ENCODE measurements at regions not wholly inside any gene's neighbourhood (a gene's known extent, or its start where the extent isn't known, plus 50 kb on each side); places are given as distances from the start of the nearest gene placed in this dataset.

DNA sequence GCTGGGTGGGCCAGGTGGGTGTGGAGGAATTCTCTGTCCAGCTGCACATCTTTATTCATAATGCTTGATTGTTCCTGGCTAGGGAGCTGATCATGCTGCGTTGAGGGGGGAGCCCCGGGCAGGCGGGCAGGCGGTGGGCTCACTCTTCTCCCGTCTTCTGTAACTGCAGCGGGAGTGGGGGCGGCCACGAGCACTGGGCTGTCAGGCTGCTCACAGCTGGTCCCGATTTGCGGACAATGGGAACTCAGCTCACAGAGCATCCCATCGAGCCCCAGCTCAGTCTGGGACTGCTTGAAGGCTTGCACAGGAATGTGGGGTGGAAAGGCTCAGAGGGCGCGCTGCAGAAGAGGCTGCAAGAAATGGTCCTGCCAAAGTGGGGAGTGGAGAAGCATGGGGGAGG lies 63.8 kb downstream of the EFNB1 start:
- Histone ChIP-seq H3K36me3 (no peaks in the 10 kb centered on the region), H3K9ac (ENCODE audit: low read depth in 2 of 2, low read length in 2 of 2) (no peak overlapping the region), H3K9me3 (no peaks in the 10 kb centered on the region), H3K4me3 (no peak overlapping the region), H3K27ac (no peak overlapping the region), H3K4me1 (no peaks in the 10 kb centered on the region), H3K27me3 (no peaks in the 10 kb centered on the region)
- no peak for DNase-seq
- intact Hi-C loops (cut with DNase I), result no loop called here
- TF ChIP-seq, protein P1, sequence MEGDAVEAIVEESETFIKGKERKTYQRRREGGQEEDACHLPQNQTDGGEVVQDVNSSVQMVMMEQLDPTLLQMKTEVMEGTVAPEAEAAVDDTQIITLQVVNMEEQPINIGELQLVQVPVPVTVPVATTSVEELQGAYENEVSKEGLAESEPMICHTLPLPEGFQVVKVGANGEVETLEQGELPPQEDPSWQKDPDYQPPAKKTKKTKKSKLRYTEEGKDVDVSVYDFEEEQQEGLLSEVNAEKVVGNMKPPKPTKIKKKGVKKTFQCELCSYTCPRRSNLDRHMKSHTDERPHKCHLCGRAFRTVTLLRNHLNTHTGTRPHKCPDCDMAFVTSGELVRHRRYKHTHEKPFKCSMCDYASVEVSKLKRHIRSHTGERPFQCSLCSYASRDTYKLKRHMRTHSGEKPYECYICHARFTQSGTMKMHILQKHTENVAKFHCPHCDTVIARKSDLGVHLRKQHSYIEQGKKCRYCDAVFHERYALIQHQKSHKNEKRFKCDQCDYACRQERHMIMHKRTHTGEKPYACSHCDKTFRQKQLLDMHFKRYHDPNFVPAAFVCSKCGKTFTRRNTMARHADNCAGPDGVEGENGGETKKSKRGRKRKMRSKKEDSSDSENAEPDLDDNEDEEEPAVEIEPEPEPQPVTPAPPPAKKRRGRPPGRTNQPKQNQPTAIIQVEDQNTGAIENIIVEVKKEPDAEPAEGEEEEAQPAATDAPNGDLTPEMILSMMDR (IDR thresholded peaks at IDR 0.05), result no peak

DNA sequence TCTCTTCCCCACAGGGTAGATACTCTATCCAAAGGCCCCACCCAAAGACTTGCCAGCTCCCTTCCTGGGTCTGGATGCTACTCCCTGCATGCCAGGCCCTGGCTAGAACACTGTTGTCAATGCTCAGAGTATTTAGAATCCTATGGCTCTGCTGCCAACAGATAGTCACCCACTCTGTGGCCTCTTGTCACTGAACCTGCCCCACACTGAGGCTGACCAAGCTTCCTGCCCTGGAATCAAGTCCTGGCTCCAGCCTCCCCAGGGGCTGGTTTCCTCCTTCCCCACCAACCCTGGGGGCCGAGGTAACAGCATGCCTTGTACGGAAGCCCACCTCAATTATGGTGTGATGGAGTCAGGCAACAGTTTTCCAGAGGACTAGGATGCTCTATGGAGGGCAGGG lies 63.3 kb downstream of the EFNB1 start:
- Histone ChIP-seq H3K9ac (ENCODE audit: low read depth in 2 of 2, low read length in 2 of 2) (no peak overlapping the region), H3K36me3 (no peaks in the 10 kb centered on the region), H3K4me1 (no peaks in the 10 kb centered on the region), H3K4me3 (no peak overlapping the region), H3K9me3 (no peaks in the 10 kb centered on the region), H3K27ac (no peak overlapping the region), H3K27me3 (no peaks in the 10 kb centered on the region)
- intact Hi-C loops (cut with DNase I), result no loop called here
- DNase-seq, result no peak
- TF ChIP-seq, protein P1 (IDR thresholded peaks at IDR 0.05), result no peak

Measured in colonic mucosa (tissue), 4 donors.